ENCODE measurements at regions not wholly inside any gene's neighbourhood (a gene's known extent, or its start where the extent isn't known, plus 50 kb on each side); places are given as distances from the start of the nearest gene placed in this dataset.

DNA sequence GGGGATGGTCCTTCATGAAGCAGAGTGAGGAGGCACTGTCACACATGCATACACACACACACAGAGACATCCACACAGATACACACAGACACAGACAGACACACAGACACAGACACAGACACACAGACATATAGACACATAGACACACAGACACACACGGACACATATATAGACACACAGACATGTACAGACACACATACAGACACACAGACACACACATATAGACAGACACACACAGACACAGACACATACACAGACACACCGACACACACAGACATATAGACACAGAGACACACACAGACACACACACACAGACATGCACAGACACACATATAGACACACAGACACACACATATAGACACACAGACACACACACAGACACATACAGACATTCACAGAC is 173.9 kb downstream of the URI1 start:
- TF ChIP-seq, protein P1, sequence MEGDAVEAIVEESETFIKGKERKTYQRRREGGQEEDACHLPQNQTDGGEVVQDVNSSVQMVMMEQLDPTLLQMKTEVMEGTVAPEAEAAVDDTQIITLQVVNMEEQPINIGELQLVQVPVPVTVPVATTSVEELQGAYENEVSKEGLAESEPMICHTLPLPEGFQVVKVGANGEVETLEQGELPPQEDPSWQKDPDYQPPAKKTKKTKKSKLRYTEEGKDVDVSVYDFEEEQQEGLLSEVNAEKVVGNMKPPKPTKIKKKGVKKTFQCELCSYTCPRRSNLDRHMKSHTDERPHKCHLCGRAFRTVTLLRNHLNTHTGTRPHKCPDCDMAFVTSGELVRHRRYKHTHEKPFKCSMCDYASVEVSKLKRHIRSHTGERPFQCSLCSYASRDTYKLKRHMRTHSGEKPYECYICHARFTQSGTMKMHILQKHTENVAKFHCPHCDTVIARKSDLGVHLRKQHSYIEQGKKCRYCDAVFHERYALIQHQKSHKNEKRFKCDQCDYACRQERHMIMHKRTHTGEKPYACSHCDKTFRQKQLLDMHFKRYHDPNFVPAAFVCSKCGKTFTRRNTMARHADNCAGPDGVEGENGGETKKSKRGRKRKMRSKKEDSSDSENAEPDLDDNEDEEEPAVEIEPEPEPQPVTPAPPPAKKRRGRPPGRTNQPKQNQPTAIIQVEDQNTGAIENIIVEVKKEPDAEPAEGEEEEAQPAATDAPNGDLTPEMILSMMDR (IDR thresholded peaks at IDR 0.05): no peak
- TF ChIP-seq POLR2AphosphoS5 (IDR thresholded peaks at IDR 0.05): no peak
